HepG2 (cell line): ENCODE measurements at regions not wholly inside any gene's neighbourhood (a gene's known extent, or its start where the extent isn't known, plus 50 kb on each side); places are given as distances from the start of the nearest gene placed in this dataset.

Experiments
- ATAC-seq: fragments of 200-7000 bp; cut with Tn5 transposase; 3 replicates; pipeline ENCODE4 v1.9.1; 2020; ENCODE audit warnings: mild to moderate bottlenecking, moderate library complexity
- BruUV-seq: library from RNA; stranded (reverse); fragments of 400-500 nt; replicated peaks from 2 replicates; lab custom pipeline; 2021; lab: Mats Ljungman, UMichigan
- CTCF ChIA-PET: fragments of 300-600 bp; formaldehyde crosslinking; extraction: SDS; loops from one replicate; lab custom pipeline; 2021; ENCODE audit warnings: low total read pairs, inconsistent platforms, low intra/inter-chr PET ratio; lab: Yijun Ruan, JAX
- POLR2A ChIA-PET: fragments of 350-600 bp; sonication (Branson Sonifier 250); formaldehyde crosslinking; loops from one replicate; lab custom pipeline; 2020; ENCODE audit warnings: antibody characterized with exemption, inconsistent platforms; lab: Yijun Ruan, JAX
- DNase-seq: peaks from one replicate; pipeline ENCODE4 v3.0.0-alpha.2; 2015; ENCODE audit warnings: low spot score
- FAIRE-seq: peaks from 3 replicates; lab custom pipeline; 2011; peaks lifted over from hg19 to GRCh38; lab: Jason Lieb, UNC
- H2AFZ ChIP-seq: one replicate; pipeline ENCODE4 v1.6.1; 2011; ENCODE audit warnings: low read length, inconsistent platforms
- H3K27ac ChIP-seq: fragments of 300-600 bp; 3 replicates; pipeline ENCODE4 v1.8.0; 2011; ENCODE audit warnings: mixed run types, mild to moderate bottlenecking, mixed read lengths, low read length, inconsistent platforms; ENCODE audit not compliant: insufficient read depth; ENCODE audit errors: extremely low read length
- H3K27me3 ChIP-seq, 2 experiments: fragments of 200-600 bp in 1 of 2; 2 replicates in 1 of 2; 3 replicates in 1 of 2; pipeline versions ENCODE4 v1.6.0 to v1.8.0; 2011; ENCODE audit warnings: low read length in 2 of 2, mild to moderate bottlenecking in 2 of 2, moderate library complexity in 2 of 2, inconsistent platforms in 1 of 2; ENCODE audit not compliant: insufficient read depth in 2 of 2, control insufficient read depth in 1 of 2
- H3K36me3 ChIP-seq, 2 experiments: fragments of 200-600 bp in 1 of 2; replicated peaks in 1 of 2; 2 replicates in 1 of 2; 3 replicates in 1 of 2; pipeline versions ENCODE4 v1.5.1 to v1.8.0; 2011; ENCODE audit warnings: low read length in 2 of 2, inconsistent platforms in 1 of 2; ENCODE audit not compliant: insufficient read depth in 2 of 2, control insufficient read depth in 1 of 2
- H3K4me1 ChIP-seq: 2 replicates; pipeline ENCODE4 v1.5.1; 2012; ENCODE audit warnings: low read length, inconsistent platforms; ENCODE audit not compliant: insufficient read depth
- H3K4me2 ChIP-seq: 2 replicates; pipeline ENCODE4 v1.6.0; 2011; ENCODE audit warnings: low read depth, low read length, inconsistent platforms
- H3K4me3 ChIP-seq, 3 experiments: fragments of 200-600 bp in 1 of 3; sonication (generic), shearing (Covaris generic) in 1 of 3; replicated peaks in 1 of 3; 2 replicates each; pipeline ENCODE4 v1.5.1; 2011 to 2016; ENCODE audit warnings: low read length in 3 of 3, inconsistent platforms in 2 of 3, low read depth in 2 of 3, mild to moderate bottlenecking in 2 of 3, control low read depth in 1 of 3, mixed read lengths in 1 of 3; ENCODE audit not compliant: insufficient read depth in 1 of 3
- H3K79me2 ChIP-seq: one replicate; pipeline ENCODE4 v1.6.1; 2011; ENCODE audit warnings: low read length, inconsistent platforms; ENCODE audit not compliant: insufficient read depth
- H3K9ac ChIP-seq: 2 replicates; pipeline ENCODE4 v1.6.0; 2011; ENCODE audit warnings: mild to moderate bottlenecking, low read depth, low read length, inconsistent platforms; ENCODE audit not compliant: insufficient read depth
- H3K9me3 ChIP-seq: 2 replicates; pipeline ENCODE4 v1.5.1; 2012; ENCODE audit warnings: mild to moderate bottlenecking, low read length
- H4K20me1 ChIP-seq: 2 replicates; pipeline ENCODE4 v1.6.0; 2011; ENCODE audit warnings: inconsistent platforms, mild to moderate bottlenecking, low read length, moderate library complexity; ENCODE audit not compliant: insufficient read depth
- BRD4 ChIP-seq: sonication (generic); formaldehyde crosslinking; IDR thresholded peaks from 2 replicates; pipeline ENCODE4 v1.4.0; 2020; ENCODE audit warnings: missing genetic modification reagents
- DNMT3B ChIP-seq: conservative IDR thresholded peaks from 2 replicates; pipeline ENCODE4 v1.6.1; 2016; ENCODE audit warnings: missing biosample characterization, control low read depth
- HMG20A ChIP-seq: IDR thresholded peaks from 2 replicates; pipeline ENCODE4 v1.6.1; 2016; ENCODE audit warnings: borderline replicate concordance
- HOXA5 ChIP-seq: sonication (generic); formaldehyde crosslinking; IDR thresholded peaks from 2 replicates; pipeline ENCODE4 v1.4.0; 2020; ENCODE audit warnings: missing genetic modification reagents
- JUN ChIP-seq: sonication (generic); formaldehyde crosslinking; IDR thresholded peaks from 2 replicates; pipeline ENCODE4 v1.4.0; 2020; ENCODE audit warnings: mild to moderate bottlenecking, missing genetic modification reagents
- KDM6A ChIP-seq: IDR thresholded peaks from 2 replicates; pipeline ENCODE4 v1.6.1; 2016; ENCODE audit warnings: low read depth
- MYC ChIP-seq: sonication (generic); formaldehyde crosslinking; IDR thresholded peaks from 2 replicates; pipeline ENCODE4 v1.9.0; 2021; ENCODE audit warnings: missing genetic modification reagents, borderline replicate concordance
- NCOA5 ChIP-seq: sonication (generic); formaldehyde crosslinking; IDR thresholded peaks from 2 replicates; pipeline ENCODE4 v1.4.0; 2020; ENCODE audit warnings: missing genetic modification reagents
- ONECUT2 ChIP-seq: sonication (generic); formaldehyde crosslinking; IDR thresholded peaks from 2 replicates; pipeline ENCODE4 v1.4.0; 2020; ENCODE audit warnings: missing genetic modification reagents
- PHB2 ChIP-seq: fragments of 450-650 bp; IDR thresholded peaks from 2 replicates; pipeline ENCODE4 v1.6.1; 2018; ENCODE audit not compliant: partially characterized antibody
- RFX1 ChIP-seq: fragments of 450-650 bp; IDR thresholded peaks from 2 replicates; pipeline ENCODE4 v1.6.1; 2017
- RNF2 ChIP-seq: fragments of 450-650 bp; conservative IDR thresholded peaks from 2 replicates; pipeline ENCODE4 v1.6.1; 2016; ENCODE audit warnings: low read depth
- STAT5B ChIP-seq: sonication (generic); formaldehyde crosslinking; IDR thresholded peaks from 2 replicates; pipeline ENCODE4 v1.4.0; 2020; ENCODE audit warnings: missing genetic modification reagents
- TAF1 ChIP-seq: sonication (generic); formaldehyde crosslinking; IDR thresholded peaks from 2 replicates; pipeline ENCODE4 v1.4.0; 2020; ENCODE audit warnings: missing genetic modification reagents
- YEATS2 ChIP-seq: sonication (generic); formaldehyde crosslinking; IDR thresholded peaks from 2 replicates; pipeline ENCODE4 v1.4.0; 2020; ENCODE audit warnings: missing genetic modification reagents, borderline replicate concordance
- ZMYM2 ChIP-seq: sonication (generic); formaldehyde crosslinking; IDR thresholded peaks from 2 replicates; pipeline ENCODE4 v1.8.0; 2022; ENCODE audit warnings: mild to moderate bottlenecking, missing genetic modification reagents
- ZNF101 ChIP-seq: sonication (generic); formaldehyde crosslinking; IDR thresholded peaks from 2 replicates; pipeline ENCODE4 v1.4.0; 2020; ENCODE audit warnings: mild to moderate bottlenecking, low read depth, missing genetic modification reagents, borderline replicate concordance
- in situ Hi-C: cut with HindIII; loops from 2 replicates; pipeline ENCODE4 v1.10.0; 2017; ENCODE audit warnings: low pct_unique_long_range_greater_than_20kb; ENCODE audit not compliant: extremely low pct_ligation_motif_present
- intact Hi-C: fragments of 100-400 bp; cut with micrococcal nuclease; formaldehyde crosslinking; loops from one replicate; pipeline ENCODE4 v1.10.0; 2022; ENCODE audit not compliant: unreplicated experiment
- TF ChIP-seq, protein P1 (sequence below): IDR thresholded peaks from 2 replicates; pipeline ENCODE4 v1.6.1; 2018; ENCODE audit warnings: missing genetic modification reagents, mild to moderate bottlenecking, missing compliant biosample characterization
- TF ChIP-seq, protein P2 (sequence below): sonication (generic); formaldehyde crosslinking; IDR thresholded peaks from 2 replicates; pipeline ENCODE4 v1.4.0; 2020; ENCODE audit warnings: low read depth, mild to moderate bottlenecking, missing genetic modification reagents
- TF ChIP-seq, protein P3 (sequence below): sonication (generic); formaldehyde crosslinking; IDR thresholded peaks from 2 replicates; pipeline ENCODE4 v1.4.0; 2020; ENCODE audit warnings: missing genetic modification reagents, borderline replicate concordance

DNA sequence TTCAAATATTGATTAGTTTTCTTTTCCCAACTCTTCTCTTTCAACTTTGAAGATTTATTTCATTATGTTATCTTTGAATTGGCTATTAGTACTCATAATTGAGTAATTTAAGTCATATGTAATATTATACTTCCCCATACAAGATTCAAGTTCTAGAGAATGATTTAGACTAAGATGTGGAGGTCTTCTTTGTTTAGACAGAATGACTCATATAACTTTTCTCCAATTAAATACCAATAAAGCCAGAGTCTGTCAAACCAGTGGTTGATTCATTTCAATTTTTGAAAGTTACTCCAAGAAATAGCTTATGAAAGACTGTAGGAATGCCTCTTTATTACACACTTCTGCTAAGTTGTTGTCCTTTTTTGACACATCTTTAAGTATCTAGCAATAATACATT is 115.8 kb upstream of the SLC35F3 start:
- POLR2A ChIA-PET = no interaction called here
- CTCF ChIA-PET = no interaction called here
- no TSS peak for BruUV-seq

More for the DNA sequence above, 115.8 kb upstream of the SLC35F3 start:
- Histone ChIP-seq H3K27ac (no peak overlapping the region), H4K20me1 (no peaks in the 10 kb centered on the region), H3K36me3 (no peaks in the 10 kb centered on the region), H2AFZ (no peak overlapping the region), H3K79me2 (no peaks in the 10 kb centered on the region), H3K4me3 (no peak overlapping the region), H3K27me3 (no peaks in the 10 kb centered on the region), H3K9me3 (no peaks in the 10 kb centered on the region), H3K4me1 (no peaks in the 10 kb centered on the region), H3K9ac (no peak overlapping the region), H3K4me2 (no peak overlapping the region)
- DNase-seq (no peak), FAIRE-seq (no peak), ATAC-seq (no peak)
- in situ Hi-C loops = loop anchor here (25.0 kb wide), 1 partner anchor 351 kb away; no protein-coding TSS in a partner anchor
- intact Hi-C loops = no loop called here
- no peak for TF ChIP-seq ZNF101 (CRISPR knock-in tag)
- TF ChIP-seq HMG20A = no peak
- TF ChIP-seq DNMT3B (CRISPR knock-in tag) = no peak
- no peak for TF ChIP-seq RNF2
- no peak for TF ChIP-seq MYC (CRISPR knock-in tag)
- TF ChIP-seq BRD4 (CRISPR knock-in tag) = no peak
- TF ChIP-seq ZMYM2 = no peak
- TF ChIP-seq, protein P1, sequence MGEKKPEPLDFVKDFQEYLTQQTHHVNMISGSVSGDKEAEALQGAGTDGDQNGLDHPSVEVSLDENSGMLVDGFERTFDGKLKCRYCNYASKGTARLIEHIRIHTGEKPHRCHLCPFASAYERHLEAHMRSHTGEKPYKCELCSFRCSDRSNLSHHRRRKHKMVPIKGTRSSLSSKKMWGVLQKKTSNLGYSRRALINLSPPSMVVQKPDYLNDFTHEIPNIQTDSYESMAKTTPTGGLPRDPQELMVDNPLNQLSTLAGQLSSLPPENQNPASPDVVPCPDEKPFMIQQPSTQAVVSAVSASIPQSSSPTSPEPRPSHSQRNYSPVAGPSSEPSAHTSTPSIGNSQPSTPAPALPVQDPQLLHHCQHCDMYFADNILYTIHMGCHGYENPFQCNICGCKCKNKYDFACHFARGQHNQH (CRISPR knock-in tag) = no peak
- no peak for TF ChIP-seq YEATS2 (CRISPR knock-in tag)
- TF ChIP-seq TAF1 (CRISPR knock-in tag) = no peak
- TF ChIP-seq JUN (CRISPR knock-in tag) = no peak
- no peak for TF ChIP-seq ONECUT2 (CRISPR knock-in tag)
- TF ChIP-seq STAT5B = no peak
- no peak for TF ChIP-seq PHB2
- no peak for TF ChIP-seq KDM6A (CRISPR knock-in tag)
- TF ChIP-seq, protein P2, sequence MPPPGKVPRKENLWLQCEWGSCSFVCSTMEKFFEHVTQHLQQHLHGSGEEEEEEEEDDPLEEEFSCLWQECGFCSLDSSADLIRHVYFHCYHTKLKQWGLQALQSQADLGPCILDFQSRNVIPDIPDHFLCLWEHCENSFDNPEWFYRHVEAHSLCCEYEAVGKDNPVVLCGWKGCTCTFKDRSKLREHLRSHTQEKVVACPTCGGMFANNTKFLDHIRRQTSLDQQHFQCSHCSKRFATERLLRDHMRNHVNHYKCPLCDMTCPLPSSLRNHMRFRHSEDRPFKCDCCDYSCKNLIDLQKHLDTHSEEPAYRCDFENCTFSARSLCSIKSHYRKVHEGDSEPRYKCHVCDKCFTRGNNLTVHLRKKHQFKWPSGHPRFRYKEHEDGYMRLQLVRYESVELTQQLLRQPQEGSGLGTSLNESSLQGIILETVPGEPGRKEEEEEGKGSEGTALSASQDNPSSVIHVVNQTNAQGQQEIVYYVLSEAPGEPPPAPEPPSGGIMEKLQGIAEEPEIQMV (CRISPR knock-in tag) = no peak
- TF ChIP-seq HOXA5 (CRISPR knock-in tag) = no peak
- no peak for TF ChIP-seq NCOA5 (CRISPR knock-in tag)
- TF ChIP-seq, protein P3, sequence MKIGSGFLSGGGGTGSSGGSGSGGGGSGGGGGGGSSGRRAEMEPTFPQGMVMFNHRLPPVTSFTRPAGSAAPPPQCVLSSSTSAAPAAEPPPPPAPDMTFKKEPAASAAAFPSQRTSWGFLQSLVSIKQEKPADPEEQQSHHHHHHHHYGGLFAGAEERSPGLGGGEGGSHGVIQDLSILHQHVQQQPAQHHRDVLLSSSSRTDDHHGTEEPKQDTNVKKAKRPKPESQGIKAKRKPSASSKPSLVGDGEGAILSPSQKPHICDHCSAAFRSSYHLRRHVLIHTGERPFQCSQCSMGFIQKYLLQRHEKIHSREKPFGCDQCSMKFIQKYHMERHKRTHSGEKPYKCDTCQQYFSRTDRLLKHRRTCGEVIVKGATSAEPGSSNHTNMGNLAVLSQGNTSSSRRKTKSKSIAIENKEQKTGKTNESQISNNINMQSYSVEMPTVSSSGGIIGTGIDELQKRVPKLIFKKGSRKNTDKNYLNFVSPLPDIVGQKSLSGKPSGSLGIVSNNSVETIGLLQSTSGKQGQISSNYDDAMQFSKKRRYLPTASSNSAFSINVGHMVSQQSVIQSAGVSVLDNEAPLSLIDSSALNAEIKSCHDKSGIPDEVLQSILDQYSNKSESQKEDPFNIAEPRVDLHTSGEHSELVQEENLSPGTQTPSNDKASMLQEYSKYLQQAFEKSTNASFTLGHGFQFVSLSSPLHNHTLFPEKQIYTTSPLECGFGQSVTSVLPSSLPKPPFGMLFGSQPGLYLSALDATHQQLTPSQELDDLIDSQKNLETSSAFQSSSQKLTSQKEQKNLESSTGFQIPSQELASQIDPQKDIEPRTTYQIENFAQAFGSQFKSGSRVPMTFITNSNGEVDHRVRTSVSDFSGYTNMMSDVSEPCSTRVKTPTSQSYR (CRISPR knock-in tag) = no peak
- TF ChIP-seq RFX1 = no peak
